GM10266 (cell line): ENCODE measurements at regions not wholly inside any gene's neighbourhood (a gene's known extent, or its start where the extent isn't known, plus 50 kb on each side); places are given as distances from the start of the nearest gene placed in this dataset.
"Not testable (repeated sequence)": the region's sequence is repeated elsewhere in the genome, so short reads cannot be mapped to it uniquely, and the experiment has no call there.

Experiments
- DNase-seq: peaks from one replicate; pipeline ENCODE4 v3.0.0; 2012; ENCODE audit errors: extremely low spot score
- CTCF ChIP-seq: IDR thresholded peaks from 2 replicates; pipeline ENCODE4 v1.5.1; 2012; ENCODE audit warnings: mild to moderate bottlenecking, low read depth; ENCODE audit not compliant: control insufficient read depth, insufficient read depth; ENCODE audit errors: missing control alignments

GRCh38 chr10:2519139-2519538 is 548.2 kb upstream of the PFKP start:
- no peak for TF ChIP-seq CTCF
- no peak for DNase-seq

- TF ChIP-seq CTCF = no peak
- no peak for DNase-seq
Measured at GRCh38 chr10:2509081-2509531, 558.2 kb upstream of the PFKP start.

- not testable (repeated sequence) for DNase-seq
Measured at GRCh38 chr10:2501366-2501940, 565.9 kb upstream of the PFKP start.

GRCh38 chr10:2494399-2494798 is 572.9 kb upstream of the PFKP start:
- DNase-seq = no peak
- no peak for TF ChIP-seq CTCF

GRCh38 chr10:2488446-2489005 is 578.8 kb upstream of the PFKP start:
- DNase-seq = no peak
- TF ChIP-seq CTCF = no peak

GRCh38 chr10:2487921-2488320 is 579.4 kb upstream of the PFKP start:
- TF ChIP-seq CTCF = no peak

GRCh38 chr10:2478656-2479055 is 588.7 kb upstream of the PFKP start:
- no peak for DNase-seq
- TF ChIP-seq CTCF = no peak

More at GRCh38 chr10:2487921-2488320, 579.4 kb upstream of the PFKP start:
- no peak for DNase-seq
